HTR-8/SVneo (cell line): ENCODE measurements at regions not wholly inside any gene's neighbourhood (a gene's known extent, or its start where the extent isn't known, plus 50 kb on each side); places are given as distances from the start of the nearest gene placed in this dataset.
"Not testable (repeated sequence)": the region's sequence is repeated elsewhere in the genome, so short reads cannot be mapped to it uniquely, and the experiment has no call there.

ENCODE experiments used
- DNase-seq: peaks from one replicate; pipeline ENCODE4 v3.0.0; 2011; ENCODE audit warnings: low spot score, mixed read lengths; ENCODE audit not compliant: insufficient read length
- FAIRE-seq: peaks from 2 replicates; lab custom pipeline; 2011; peaks lifted over from hg19 to GRCh38; lab: Jason Lieb, UNC

GRCh38 chr12:124478985-124479645, 88.3 kb downstream of the NCOR2 start:
- DNase-seq (no peak), FAIRE-seq (peak; percentile 98)

- DNase-seq (no peak), FAIRE-seq (no peak)
Measured at GRCh38 chr12:124478416-124478815, 89.0 kb downstream of the NCOR2 start.

- FAIRE-seq (no peak), DNase-seq (no peak)
Measured at GRCh38 chr12:124477107-124477915, 90.1 kb downstream of the NCOR2 start.

GRCh38 chr12:124476011-124476400, 91.4 kb downstream of the NCOR2 start:
- FAIRE-seq: no peak
- DNase-seq: no peak

GRCh38 chr12:124475295-124476010, 92.0 kb downstream of the NCOR2 start:
- no peak for DNase-seq
- no peak for FAIRE-seq

- DNase-seq (no peak), FAIRE-seq (no peak)
Measured at GRCh38 chr12:124474709-124475108, 92.7 kb downstream of the NCOR2 start.

- FAIRE-seq: no peak
- no peak for DNase-seq
Measured at GRCh38 chr12:124472690-124473279, 94.6 kb downstream of the NCOR2 start.

- no peak for FAIRE-seq
- DNase-seq: no peak
Measured at GRCh38 chr12:124471828-124472227, 95.6 kb downstream of the NCOR2 start.

GRCh38 chr12:124470806-124471205, 96.6 kb downstream of the NCOR2 start:
- FAIRE-seq (no peak), DNase-seq (no peak)

GRCh38 chr12:124470139-124470538, 97.3 kb downstream of the NCOR2 start:
- FAIRE-seq (no peak), DNase-seq (no peak)

- DNase-seq: no peak
Measured at GRCh38 chr12:124469193-124469888, 98.1 kb downstream of the NCOR2 start.

GRCh38 chr12:124467549-124467948, 99.9 kb downstream of the NCOR2 start:
- not testable (repeated sequence) for DNase-seq
- FAIRE-seq: peak; percentile 33

More at GRCh38 chr12:124469193-124469888, 98.1 kb downstream of the NCOR2 start:
- no peak for FAIRE-seq

GRCh38 chr12:124466216-124467128, 100.9 kb downstream of the NCOR2 start:
- FAIRE-seq (peak; percentile 70), DNase-seq (peak; percentile 71)

GRCh38 chr12:124465473-124465872, 101.9 kb downstream of the NCOR2 start:
- FAIRE-seq (no peak), DNase-seq (no peak)

GRCh38 chr12:124464830-124465229, 102.6 kb downstream of the NCOR2 start:
- DNase-seq (no peak), FAIRE-seq (no peak)

GRCh38 chr12:124464062-124464461, 103.3 kb downstream of the NCOR2 start:
- DNase-seq: no peak

GRCh38 chr12:124463341-124463921, 104.0 kb downstream of the NCOR2 start:
- no peak for DNase-seq
- no peak for FAIRE-seq

More at GRCh38 chr12:124464062-124464461, 103.3 kb downstream of the NCOR2 start:
- no peak for FAIRE-seq

- FAIRE-seq (no peak), DNase-seq (no peak)
Measured at GRCh38 chr12:124462750-124463149, 104.7 kb downstream of the NCOR2 start.
